PC-9 (cell line): ENCODE measurements at regions not wholly inside any gene's neighbourhood (a gene's known extent, or its start where the extent isn't known, plus 50 kb on each side); places are given as distances from the start of the nearest gene placed in this dataset.

ENCODE experiments used
- EZH2 ChIP-seq: fragments of 200-600 bp; sonication (generic); IDR thresholded peaks from 2 replicates; pipeline ENCODE4 v1.8.0; 2017; ENCODE audit warnings: antibody characterized with exemption, low read depth
- TF ChIP-seq, protein P1 (sequence below): fragments of 200-600 bp; sonication (generic); conservative IDR thresholded peaks from 2 replicates; pipeline ENCODE4 v1.6.1; 2017; ENCODE audit warnings: mixed run types, antibody characterized with exemption, mild to moderate bottlenecking, moderate library complexity

DNA sequence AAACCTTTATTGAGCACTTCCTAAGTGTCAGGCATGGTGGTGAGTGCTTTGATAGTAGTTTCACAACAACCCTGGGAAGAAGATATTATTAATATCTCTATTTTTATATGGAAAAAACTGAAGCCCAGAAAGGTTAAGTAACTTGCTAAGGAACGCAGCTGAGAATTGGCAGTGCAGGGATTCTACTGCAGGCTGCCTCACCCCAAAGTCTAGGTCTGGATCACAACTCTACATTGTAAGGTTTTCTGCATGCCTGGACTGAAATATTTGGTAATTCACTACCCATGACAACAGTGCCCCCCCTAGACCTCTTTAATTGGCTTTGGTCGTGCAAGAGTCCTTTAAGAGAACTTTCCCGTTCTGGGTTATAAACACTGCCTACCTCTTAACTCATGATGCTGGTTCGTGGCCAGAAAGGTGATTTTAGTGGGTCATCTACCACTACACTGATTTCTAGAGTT is 67.1 kb upstream of the KCNQ5 start:
- TF ChIP-seq, protein P1, sequence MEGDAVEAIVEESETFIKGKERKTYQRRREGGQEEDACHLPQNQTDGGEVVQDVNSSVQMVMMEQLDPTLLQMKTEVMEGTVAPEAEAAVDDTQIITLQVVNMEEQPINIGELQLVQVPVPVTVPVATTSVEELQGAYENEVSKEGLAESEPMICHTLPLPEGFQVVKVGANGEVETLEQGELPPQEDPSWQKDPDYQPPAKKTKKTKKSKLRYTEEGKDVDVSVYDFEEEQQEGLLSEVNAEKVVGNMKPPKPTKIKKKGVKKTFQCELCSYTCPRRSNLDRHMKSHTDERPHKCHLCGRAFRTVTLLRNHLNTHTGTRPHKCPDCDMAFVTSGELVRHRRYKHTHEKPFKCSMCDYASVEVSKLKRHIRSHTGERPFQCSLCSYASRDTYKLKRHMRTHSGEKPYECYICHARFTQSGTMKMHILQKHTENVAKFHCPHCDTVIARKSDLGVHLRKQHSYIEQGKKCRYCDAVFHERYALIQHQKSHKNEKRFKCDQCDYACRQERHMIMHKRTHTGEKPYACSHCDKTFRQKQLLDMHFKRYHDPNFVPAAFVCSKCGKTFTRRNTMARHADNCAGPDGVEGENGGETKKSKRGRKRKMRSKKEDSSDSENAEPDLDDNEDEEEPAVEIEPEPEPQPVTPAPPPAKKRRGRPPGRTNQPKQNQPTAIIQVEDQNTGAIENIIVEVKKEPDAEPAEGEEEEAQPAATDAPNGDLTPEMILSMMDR: no peak
- TF ChIP-seq EZH2: no peak
